ENCODE measurements at regions not wholly inside any gene's neighbourhood (a gene's known extent, or its start where the extent isn't known, plus 50 kb on each side); places are given as distances from the start of the nearest gene placed in this dataset.

DNA sequence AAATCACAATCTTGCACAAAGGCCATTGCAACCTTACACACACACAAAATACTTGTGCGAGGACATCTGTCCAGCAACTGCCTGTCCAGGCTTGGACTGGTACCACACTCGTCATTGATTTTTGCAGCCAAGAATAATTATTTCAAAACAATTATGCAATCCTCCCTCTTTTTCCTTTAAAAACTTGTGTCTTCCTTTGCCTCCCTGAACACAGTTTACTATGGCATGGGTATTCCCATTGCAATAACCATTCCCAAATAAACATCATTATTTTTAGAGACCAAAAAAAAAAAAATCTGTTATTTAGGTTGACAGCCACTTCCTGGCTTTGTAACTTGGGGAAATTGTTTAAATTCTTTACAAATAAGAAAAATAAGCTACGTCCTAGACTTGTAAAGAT is 54.0 kb downstream of the C11orf91 start:
- no peak for DNase-seq

DNA sequence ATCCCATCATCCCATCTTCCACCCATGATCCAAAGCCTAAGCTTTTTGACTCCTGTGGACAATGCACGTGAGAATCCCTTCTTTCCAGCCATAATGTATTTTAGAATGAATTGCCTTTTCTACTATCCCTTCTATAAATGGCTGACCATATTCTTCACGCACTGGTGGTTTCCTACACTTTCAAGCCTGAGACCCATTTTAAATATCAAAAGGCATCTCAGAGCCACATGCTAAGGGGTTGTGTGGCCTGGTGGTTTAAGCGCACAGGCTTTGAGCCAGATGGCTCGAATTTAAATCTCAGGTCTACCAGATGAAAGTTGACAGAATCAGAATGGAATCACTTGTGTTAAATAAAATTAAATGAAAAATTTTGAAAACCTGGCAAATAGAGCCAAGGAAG is 54.5 kb downstream of the C11orf91 start:
- DNase-seq: no peak

DNA sequence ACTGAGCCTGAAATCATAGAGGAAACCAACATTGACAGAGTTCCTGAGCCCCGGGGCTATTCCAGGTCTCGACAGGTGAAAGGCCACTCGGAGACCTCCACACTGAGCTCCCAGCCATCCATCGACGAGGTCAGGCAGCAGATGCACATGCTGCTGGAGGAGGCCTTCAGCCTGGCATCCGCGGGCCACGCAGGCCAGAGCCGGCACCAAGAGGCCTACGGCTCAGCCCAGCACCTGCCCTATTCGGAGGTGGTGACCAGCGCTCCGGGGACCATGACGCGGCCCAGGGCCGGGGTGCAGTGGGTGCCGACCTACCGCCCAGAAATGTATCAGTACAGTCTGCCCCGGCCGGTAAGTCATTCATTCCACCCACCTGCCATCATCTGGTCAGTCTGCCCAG is 54.9 kb downstream of the C11orf91 start:
- DNase-seq: no peak

DNA sequence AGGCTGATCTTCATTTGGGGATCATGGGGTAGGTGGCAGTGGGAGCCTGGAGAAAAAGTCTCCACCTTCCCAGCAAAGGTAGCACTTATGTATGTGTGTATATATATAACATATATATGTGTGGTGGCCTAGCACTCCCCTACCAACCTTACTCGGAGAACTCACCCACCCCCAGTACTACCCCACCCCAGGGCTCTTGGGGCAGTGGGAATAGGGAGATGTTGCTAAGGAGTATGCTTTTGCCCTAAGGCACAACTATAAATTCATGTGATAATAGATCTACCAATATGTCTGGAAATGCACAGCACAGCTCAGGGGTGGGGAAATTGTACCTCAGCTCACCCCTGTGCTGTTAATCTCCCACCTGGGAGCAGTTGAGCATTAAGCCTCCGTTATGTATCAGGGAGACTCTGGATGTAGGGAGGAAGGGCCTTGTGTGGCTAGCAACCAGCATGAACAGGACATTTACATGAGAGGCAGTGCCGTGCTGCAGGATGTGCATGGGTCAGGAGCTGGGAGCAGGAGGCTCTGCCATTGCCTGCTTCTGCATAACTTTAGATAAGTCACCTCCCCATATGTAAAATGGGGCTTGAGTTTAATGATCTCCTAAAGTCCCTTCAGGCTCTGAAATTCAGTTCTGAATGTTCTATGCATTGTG is 57.3 kb downstream of the C11orf91 start:
- DNase-seq: no peak

DNA sequence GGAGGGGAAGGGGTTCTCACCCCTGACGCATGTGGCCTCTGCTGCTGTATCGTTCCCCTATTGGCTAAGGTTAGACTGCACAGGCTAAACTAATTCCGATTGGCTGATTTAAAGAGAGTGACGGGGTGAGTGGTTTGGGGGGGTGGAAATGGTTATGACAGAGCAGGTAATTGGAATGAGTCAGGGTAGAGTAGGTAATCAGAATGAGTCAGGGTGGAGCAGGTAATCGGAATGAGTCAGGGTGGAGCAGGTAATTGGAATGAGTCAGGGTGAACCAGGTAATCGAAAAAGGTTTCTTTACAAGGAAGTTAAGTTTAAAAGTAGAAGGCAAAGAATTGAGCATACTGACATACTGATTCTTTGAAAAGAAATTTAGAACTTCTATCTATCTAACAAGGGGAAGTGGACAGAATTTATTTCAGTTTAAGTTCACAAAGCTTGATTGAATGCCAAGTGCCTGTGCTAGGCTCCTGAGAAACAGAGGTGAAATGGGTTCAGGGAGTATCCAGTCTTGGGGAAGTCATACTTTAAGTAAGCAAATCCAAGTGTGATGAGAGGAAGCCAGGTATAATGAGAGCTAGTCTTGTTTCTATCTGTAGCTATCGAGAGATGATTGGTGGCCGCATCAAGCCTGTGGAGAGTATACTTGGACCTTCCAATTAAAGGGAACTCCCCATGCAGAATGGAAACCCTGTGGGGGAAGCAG is 58.0 kb downstream of the C11orf91 start:
- DNase-seq: peak; percentile 10

DNA sequence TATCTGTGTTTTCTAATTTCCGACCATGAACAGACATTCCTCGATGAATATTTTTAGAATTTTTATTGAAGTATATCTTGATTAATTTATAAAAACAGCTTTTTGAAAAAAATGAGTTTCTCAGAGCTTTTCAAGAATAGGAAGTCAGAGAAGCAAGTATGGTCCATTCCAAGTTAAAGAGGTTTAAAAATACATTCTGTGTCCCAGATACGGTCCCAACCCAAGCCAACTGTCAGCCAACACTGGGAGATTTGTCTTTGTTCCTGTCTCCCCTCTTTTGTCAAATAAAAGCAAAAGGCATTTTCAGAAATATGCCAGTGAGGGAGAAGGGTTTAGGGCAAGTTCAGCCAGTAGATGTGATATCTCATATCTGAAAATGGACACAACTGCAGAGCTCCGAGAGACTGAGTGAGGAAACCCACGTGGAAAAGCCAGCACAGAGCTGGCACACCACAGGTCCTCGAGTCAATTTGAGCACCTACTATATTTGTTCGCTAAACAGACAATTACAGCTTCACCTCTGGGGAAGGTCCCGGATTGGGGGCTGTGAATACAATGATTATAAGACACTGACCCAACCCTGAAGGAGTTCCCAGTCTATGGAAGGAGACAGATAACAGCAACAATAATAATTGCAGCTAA is 59.8 kb downstream of the C11orf91 start:
- DNase-seq: no peak

DNA sequence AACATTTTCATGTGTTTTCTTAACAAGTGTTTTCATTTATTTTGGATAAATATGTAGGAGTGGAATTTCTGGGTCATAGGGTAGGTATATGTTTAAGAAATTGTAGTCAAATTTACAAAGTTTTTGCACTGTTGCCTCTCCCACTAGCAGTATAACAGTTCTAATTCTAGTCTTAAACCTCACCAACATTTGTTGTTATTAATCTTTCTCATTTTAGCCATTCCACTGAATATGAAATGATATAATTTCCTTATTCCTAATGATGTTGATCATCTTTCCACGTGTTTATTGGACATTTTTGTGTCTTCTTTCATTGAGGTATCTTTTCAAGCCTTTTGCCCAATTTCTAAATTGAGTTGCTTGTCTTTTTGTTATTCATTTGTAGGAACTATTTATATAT is 62.0 kb downstream of the C11orf91 start:
- no peak for DNase-seq

DNA sequence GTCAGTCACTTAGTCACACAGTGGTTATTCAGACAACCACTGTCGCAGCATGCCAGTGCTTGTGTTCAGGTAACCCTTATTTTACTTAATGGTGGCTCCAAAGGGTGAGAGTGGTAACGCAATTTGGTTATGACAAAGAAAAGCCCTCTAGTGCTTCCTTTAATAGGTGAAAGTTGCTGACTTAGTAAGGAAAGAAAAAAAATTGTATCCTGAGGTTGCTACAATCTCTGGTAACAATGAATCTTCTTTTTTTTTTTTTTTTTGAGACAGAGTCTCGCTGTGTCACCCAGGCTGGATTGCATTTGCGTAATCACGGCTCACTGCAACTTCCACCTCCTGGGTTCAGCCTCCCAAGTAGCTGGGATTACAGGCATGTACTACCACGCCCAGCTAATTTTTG is 64.5 kb downstream of the C11orf91 start:
- DNase-seq: no peak

DNA sequence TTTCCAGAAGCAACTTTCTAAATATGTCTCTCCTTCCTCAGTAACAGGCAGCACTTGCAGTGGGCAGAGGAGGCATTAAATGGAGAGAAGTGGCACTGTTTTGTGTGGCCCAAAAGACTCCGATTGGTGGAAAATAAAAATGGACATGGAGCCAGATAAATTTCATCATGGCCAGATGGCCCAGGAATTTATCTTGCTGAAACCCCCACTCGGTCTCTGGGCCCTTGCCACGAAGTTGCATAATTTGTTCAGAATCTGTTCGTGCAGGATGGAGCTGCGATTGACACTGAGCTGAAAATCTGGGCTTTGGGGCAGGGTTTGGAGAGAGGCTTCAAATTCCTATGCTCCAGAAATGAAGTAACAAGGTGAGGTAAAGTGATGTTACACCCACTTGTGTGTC is 65.5 kb downstream of the C11orf91 start:
- no peak for DNase-seq

DNA sequence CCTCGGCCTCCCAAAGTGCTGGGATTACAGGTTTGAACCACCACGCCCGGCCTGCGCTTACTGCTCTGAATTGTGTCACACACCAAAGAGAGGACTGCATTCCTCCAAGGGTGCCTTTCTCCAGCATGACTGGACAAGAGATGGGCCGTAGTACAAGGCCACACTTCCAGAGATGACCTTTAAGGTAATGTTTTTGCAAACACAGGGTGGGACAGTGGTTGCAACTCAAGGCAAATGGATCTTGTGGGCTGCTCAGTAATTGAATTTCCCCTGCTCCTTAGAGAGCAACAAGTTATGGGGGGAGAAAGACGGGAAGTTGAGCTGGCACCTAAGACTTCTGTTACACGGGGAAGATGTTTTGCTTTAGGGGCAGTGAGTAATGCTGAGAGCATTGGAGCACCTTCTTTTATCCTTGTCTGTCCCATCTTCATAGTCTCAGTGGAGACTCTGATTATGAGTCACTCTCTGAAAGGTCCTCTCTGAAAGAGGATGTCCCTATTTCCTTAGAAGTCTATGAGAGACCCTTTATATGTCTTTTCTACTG is 66.3 kb downstream of the C11orf91 start:
- DNase-seq: no peak

DNA sequence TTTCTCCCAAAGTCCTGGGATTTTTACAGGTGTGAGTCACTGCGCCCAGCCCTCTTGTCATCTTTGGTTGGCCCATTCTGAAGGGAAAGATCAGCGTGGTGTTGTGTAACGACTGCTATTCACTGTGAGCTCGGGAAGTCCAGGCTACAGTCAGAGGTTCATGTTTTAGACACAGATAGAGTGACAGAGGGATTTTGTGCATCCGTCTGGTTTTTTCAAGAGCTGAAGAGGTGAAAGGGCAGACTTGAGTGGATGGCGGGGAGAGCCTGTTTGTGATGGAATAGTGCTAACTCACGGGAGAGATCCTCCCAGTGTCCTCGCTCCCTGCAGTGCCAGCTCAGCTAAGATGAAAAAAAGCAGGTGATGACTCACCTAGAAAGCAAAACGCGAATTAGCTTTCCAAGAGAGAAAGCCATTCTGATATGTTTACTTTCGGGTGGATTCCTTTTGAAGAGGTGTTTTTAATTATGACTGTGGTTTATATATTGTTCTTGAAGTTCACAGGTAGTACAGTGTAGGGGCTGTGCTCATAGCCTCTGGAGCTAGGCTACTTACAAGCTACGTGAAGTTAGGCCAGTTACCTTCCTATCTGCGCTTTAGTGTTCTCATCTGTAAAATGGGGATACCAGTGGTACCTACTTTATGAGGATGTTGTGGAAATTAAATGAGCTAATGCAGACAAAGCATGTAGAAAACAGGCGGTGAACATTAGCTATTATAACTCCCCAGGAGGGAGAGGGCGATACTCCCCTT is 67.2 kb downstream of the C11orf91 start:
- DNase-seq: no peak

DNA sequence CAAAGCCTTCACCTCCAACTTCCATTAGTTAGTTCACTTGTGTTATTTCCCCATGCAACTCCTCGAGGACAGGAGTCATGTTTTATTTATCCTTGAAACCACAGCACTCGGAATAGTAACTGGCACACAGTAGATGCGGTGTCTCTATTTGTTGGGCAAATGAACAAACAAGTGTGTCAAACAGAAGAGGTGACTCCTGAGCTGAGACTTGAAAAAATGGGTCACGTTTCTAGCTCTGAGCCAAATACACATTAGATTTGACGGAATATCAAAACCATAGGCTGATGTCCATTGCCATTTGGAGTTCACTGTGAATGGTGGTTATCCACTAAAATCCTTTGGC is 68.9 kb downstream of the C11orf91 start:
- DNase-seq: no peak

DNA sequence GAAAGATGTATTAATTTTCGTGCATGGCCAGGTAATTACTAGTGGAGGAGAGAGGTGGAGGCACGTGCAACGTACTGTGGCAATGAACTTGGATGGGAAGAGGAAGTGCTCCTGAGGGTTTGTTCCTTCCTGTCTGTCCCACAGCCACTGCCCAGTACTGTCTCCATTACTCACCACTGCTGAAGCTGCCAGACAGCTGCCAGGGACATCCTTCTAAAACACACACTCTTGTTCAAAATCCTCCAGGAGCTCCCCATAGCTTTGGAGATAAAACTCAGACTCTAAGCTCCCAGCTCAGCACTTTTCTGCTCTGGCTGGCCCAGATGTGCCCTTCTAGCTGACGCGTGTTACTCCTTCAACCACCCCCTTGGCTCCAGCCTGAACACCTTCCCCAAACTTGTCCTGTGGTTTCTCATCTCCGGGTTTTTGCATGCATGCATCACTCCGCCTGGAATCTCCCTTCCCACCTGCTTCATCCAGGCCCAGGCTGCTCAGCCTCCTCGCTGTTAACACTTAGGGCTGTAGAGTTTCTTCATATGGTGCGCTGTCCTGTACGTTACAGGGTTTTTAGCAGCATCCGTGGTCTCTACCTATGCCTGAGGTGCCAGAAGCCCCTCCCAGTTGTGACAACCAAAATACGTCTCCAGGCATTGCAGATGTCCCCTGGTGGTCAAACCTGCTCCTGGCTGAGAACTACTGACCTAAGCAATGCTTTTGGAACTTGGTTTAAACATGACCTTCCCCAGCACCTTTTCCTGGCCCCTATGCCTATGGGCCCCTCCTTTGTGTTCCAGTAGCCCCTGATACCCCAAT is 69.5 kb downstream of the C11orf91 start:
- DNase-seq: no peak

DNA sequence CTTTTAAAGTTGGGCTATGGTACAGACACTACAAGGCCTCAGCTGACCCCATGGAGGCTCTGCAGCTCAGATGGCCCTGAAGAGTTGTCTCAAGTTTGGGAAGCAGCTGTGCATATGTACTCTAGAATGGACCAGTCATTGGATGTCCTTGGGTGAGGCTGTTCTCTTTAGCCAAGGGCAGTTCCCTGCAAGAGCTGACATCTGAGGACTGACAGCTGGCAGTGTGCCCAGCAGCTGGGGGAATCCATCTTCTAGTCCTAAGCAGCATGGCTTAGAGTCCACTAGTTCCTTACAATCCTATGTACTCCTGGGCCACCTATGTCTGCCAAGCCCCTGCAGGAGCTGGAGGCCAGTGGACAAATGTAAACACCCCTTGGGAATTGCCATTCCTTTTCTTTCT is 76.5 kb downstream of the C11orf91 start:
- DNase-seq: no peak

DNA sequence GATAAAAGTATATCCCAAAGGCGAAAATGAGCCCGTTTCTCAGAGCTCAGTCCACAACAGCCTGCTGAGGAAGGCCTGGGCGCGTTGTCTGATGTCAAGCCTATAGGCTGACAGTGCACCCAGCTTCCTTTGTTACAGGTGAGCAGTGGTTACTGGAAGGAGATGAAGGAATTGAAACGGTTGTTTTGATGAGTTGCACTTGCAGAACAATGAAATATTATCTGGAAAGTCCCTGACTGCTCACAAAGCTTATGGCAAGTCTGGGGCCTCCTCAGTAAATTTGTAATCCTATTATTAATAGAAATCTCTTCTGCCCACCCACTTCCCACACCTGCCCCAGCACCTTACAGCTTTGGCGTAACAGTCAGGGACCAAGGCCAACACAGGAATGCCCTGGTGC is 77.8 kb downstream of the C11orf91 start:
- DNase-seq: no peak

DNA sequence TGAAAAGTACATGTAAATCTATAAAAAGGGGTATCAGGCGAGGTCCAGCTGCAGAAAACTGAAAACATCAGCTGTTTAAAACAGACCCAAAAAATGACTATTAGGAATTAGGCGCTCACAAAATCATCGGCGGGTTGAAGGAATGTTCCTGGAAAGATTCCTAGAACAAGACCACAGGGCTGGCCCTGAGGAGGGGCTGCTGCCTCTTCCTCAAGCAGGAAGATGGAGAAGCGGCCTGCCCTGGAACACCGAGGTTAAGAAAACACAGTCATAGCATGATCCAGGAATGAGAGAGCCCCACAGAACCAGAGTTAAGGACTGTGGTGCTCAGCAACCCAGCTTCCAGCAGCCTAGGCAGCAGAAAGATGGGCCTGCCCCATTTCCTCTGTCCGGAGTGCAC is 78.4 kb downstream of the C11orf91 start:
- no peak for DNase-seq

DNA sequence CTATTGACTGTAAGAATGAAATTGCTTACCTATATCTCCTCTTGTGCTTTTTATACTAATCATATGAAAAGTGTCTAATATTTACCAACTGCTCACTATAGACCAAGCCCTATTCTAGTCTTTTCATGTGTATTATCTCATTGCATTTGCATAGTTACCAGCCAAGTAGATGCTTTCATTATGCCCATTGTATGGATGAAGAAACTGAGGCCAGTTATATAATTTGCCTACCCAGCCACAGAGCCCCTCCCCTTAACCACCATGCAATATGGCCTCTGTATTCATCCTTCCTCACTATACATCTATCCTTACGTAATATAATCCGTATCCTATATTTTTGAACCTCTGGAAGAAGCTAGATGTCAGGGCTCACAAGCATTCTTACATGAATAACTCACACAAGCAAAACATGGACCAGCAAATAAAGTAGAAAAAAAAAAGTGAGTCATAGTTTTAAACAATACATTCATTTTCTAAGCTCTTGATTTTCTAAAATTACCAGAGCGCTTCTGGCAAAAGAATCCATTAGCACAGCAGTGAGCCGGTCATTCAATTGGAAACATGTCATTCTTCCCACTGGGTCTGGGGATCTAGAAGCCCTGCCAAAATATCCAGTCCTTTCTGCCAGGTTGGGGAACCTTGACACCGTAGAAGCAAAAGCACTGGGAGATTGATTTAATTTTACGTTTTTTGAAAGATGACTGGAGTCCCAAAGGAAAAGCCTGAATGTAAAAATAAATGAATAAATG is 80.0 kb downstream of the C11orf91 start:
- no peak for DNase-seq

DNA sequence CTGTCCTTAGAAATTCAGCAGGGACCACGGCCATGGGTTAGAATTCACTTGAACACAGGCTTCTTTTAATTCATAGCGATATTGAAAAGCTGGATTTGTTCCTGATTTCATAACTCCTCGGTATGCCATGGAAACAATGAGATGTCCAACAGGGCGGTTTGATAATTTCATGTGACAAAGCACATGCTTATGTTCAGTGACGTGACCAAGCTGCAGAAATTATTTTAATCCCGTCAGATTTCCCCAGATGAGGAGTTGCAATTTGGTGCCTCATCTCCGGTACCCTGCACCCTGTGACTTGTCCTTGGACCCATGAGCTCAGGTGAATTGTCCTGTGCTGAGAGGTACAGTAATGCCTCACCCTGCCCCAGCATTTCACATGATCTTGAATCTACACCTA is 81.7 kb downstream of the C11orf91 start:
- no peak for DNase-seq

DNA sequence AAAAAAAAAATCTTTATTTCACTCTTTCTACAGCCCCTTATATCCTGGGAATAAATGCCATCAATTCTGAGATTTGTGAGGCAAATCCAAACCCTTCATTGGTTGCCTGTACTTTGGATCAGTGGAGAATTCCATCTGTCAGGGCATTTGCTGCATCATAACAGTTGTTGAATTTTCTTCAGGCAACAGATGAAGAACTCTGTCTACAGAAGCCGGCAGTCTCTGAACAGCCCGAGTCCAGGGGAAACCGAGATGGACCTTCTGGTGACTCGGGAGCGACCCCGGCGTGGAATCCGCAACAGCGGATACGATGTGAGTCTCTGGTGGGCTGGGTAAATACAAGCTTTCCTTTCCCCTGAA is 82.3 kb downstream of the C11orf91 start:
- no peak for DNase-seq

DNA sequence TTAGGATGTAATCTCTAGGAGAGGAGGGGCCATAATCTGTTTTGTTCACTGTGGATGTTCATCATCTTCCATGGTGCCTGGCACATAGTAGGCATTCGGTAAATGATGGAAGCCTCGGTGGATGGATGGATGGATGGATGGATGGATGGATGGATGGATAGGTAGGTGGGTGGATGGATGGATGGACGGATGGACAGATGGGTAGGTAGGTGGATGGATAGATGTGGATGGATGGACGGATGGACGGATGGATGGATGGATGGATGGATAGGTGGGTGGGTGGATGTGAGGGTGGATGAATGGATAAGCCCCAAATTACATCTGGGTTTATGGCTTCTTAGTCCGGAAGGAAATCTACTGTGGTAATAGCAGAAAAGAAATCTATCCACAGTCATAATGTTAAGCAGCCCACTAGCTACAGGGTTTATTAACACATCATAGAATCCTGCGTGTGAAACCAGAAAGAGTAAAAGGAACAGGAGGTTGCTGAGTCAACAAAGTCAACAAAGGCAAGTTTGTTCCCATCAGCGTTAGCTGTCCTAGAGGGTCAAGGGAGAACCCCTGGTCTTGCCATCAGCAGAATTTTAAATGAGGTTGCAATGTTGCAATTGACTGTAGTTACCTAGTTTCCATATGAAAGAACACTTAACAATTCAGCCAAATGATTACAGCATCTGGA is 82.8 kb downstream of the C11orf91 start:
- no peak for DNase-seq

DNA sequence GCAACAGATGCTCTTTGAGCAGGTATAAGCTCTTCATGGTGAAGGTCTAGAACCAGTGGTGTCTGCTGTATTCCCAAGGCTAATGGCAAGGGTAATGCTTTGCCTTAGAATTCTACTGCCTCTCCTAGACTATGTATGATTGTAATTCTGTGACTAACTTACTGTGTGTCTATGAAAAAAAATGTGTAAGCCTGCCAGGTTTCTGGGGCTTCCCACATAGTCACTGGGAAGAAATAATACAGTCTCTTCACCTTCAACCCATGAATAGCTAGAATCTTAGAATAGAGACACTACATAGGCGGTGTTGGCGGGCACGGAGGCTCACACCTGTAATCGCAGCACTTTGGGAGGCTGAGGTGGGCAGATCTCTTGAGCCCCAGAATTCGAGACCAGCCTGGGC is 84.1 kb downstream of the C11orf91 start:
- DNase-seq: no peak

Data from activated CD4-positive, alpha-beta T cell treated with anti-CD3 and anti-CD28 coated beads, Interleukin-2, Interleukin-6, amounts not matched to agents 100 ng/mL and 50 ng/mL, durations not matched to agents 16 hours and 8 hours (primary cell).